GM10248 (cell line): ENCODE measurements at regions not wholly inside any gene's neighbourhood (a gene's known extent, or its start where the extent isn't known, plus 50 kb on each side); places are given as distances from the start of the nearest gene placed in this dataset.

ENCODE experiments used
- CTCF ChIA-PET: fragments of 300-600 bp; sonication (Branson Sonifier 250); formaldehyde crosslinking; extraction: SDS; loops from one replicate; lab custom pipeline; 2021; ENCODE audit warnings: antibody characterized with exemption; lab: Yijun Ruan, JAX
- POLR2A ChIA-PET: fragments of 350-650 bp; sonication (Branson Sonifier 250); formaldehyde crosslinking; extraction: SDS; loops from one replicate; lab custom pipeline; 2020; ENCODE audit warnings: antibody characterized with exemption; lab: Yijun Ruan, JAX
- DNase-seq: peaks from one replicate; pipeline ENCODE4 v3.0.0; 2012; ENCODE audit errors: extremely low spot score
- CTCF ChIP-seq: IDR thresholded peaks from 2 replicates; pipeline ENCODE4 v1.5.1; 2012; ENCODE audit warnings: mild to moderate bottlenecking, low read depth; ENCODE audit errors: extremely low read depth, missing control alignments, control extremely low read depth

- no peak for DNase-seq
- TF ChIP-seq CTCF, result no peak
- CTCF ChIA-PET, result no interaction called here
- POLR2A ChIA-PET, result no interaction called here
Measured at GRCh38 chr6:23293653-23294052, 724.3 kb downstream of the HDGFL1 start.

- no peak for TF ChIP-seq CTCF
- DNase-seq, result no peak
- CTCF ChIA-PET, result no interaction called here
- POLR2A ChIA-PET, result no interaction called here
Measured at GRCh38 chr6:23301556-23301955, 732.2 kb downstream of the HDGFL1 start.

GRCh38 chr6:23302514-23302913 is 733.1 kb downstream of the HDGFL1 start:
- CTCF ChIA-PET, result no interaction called here
- no peak for TF ChIP-seq CTCF
- POLR2A ChIA-PET, result no interaction called here
- no peak for DNase-seq

GRCh38 chr6:23305325-23305943 is 736.1 kb downstream of the HDGFL1 start:
- TF ChIP-seq CTCF, result no peak
- CTCF ChIA-PET, result no interaction called here
- POLR2A ChIA-PET, result no interaction called here
- DNase-seq, result no peak

GRCh38 chr6:23306251-23306950 is 737.0 kb downstream of the HDGFL1 start:
- ChIA-PET CTCF (no interaction called here), POLR2A (no interaction called here)
- TF ChIP-seq CTCF, result no peak
- no peak for DNase-seq

GRCh38 chr6:23307516-23307915 is 738.1 kb downstream of the HDGFL1 start:
- no peak for DNase-seq
- no peak for TF ChIP-seq CTCF
- ChIA-PET CTCF (interaction anchor here (1.1 kb wide), 1 partner anchor 12 kb away, joined by 4 read pairs; no protein-coding TSS in a partner anchor), POLR2A (no interaction called here)
